ENCODE measurements at regions not wholly inside any gene's neighbourhood (a gene's known extent, or its start where the extent isn't known, plus 50 kb on each side); places are given as distances from the start of the nearest gene placed in this dataset.
A peak's percentile ranks its signal among the peaks of the same experiment; 100 is the strongest.

- no peak overlapping the region for H4K91ac ChIP-seq (ENCODE audit: low read depth, low read length)
- H3K4me1 ChIP-seq (ENCODE audit: control insufficient read depth in 1 of 2, insufficient read depth in 2 of 2, low read length in 2 of 2): peaks cover 0 to 3% of the 10 kb centered on the region in 2 experiments
- no peaks in the 10 kb centered on the region for H3K27me3 ChIP-seq (ENCODE audit: insufficient read depth, low read length)
- no peak overlapping the region for H4K8ac ChIP-seq (ENCODE audit: low read depth, low read length)
- no peaks in the 10 kb centered on the region for H3K79me2 ChIP-seq (ENCODE audit: control insufficient read depth, insufficient read depth, low read length, poor library complexity)
- no peak overlapping the region for H2BK5ac ChIP-seq (ENCODE audit: low read depth, low read length, poor library complexity)
- H3K36me3 ChIP-seq (ENCODE audit: control insufficient read depth in 1 of 2, insufficient read depth in 2 of 2, low read length in 2 of 2): no peaks in the 10 kb centered on the region
- DNase-seq: peak; percentile 50 to 87
- no peak overlapping the region for H3K18ac ChIP-seq (ENCODE audit: low read length)
- H2AFZ ChIP-seq (ENCODE audit: insufficient read depth, low read length, poor library complexity): no peak overlapping the region
- H3K4me2 ChIP-seq (ENCODE audit: low read length): no peak overlapping the region
- no peak overlapping the region for H4K12ac ChIP-seq (ENCODE audit: low read depth, low read length)
- no peak overlapping the region for H3K14ac ChIP-seq (ENCODE audit: low read length)
- H3K9me3 ChIP-seq (ENCODE audit: insufficient read depth, low read depth, low read length): no peaks in the 10 kb centered on the region
- peak overlapping the region; percentile 26 for H2BK12ac ChIP-seq (ENCODE audit: low read length)
- H2AK5ac ChIP-seq (ENCODE audit: low read length): no peak overlapping the region
- no peak overlapping the region for H3K4ac ChIP-seq (ENCODE audit: low read depth, low read length)
- no peaks in the 10 kb centered on the region for H3K79me1 ChIP-seq (ENCODE audit: low read length)
- H2BK120ac ChIP-seq (ENCODE audit: insufficient read depth, low read length, poor library complexity): peak overlapping the region; percentile 18
- H3K27ac ChIP-seq (ENCODE audit: low read depth, low read length): no peak overlapping the region
- no peak overlapping the region for H3K23ac ChIP-seq (ENCODE audit: low read length)
- H3K4me3 ChIP-seq (ENCODE audit: low read depth, low read length): no peak overlapping the region
- no CpG with 5 or more reads among the region's 2 CpGs for WGBS (ENCODE audit: extremely low coverage, insufficient coverage, insufficient read length)
- H3K9ac ChIP-seq (ENCODE audit: low read length): no peak overlapping the region
Observed at GRCh38 chr1:83086346-83086745, 912.6 kb downstream of the TTLL7 start.

GRCh38 chr1:83083589-83084224, 915.2 kb downstream of the TTLL7 start:
- no peak for DNase-seq
- no CpG with 5 or more reads among the region's 2 CpGs for WGBS (ENCODE audit: extremely low coverage, insufficient coverage, insufficient read length)
- no peaks in the 10 kb centered on the region for H3K9me3 ChIP-seq (ENCODE audit: insufficient read depth, low read depth, low read length)
- no peak overlapping the region for H2BK5ac ChIP-seq (ENCODE audit: low read depth, low read length, poor library complexity)
- H3K27ac ChIP-seq (ENCODE audit: low read depth, low read length): no peak overlapping the region
- H2AK5ac ChIP-seq (ENCODE audit: low read length): no peak overlapping the region
- H2BK120ac ChIP-seq (ENCODE audit: insufficient read depth, low read length, poor library complexity): no peak overlapping the region
- no peak overlapping the region for H3K14ac ChIP-seq (ENCODE audit: low read length)
- H3K4me2 ChIP-seq (ENCODE audit: low read length): no peak overlapping the region
- no peak overlapping the region for H3K9ac ChIP-seq (ENCODE audit: low read length)
- no peak overlapping the region for H3K18ac ChIP-seq (ENCODE audit: low read length)
- no peaks in the 10 kb centered on the region for H3K79me1 ChIP-seq (ENCODE audit: low read length)
- H3K79me2 ChIP-seq (ENCODE audit: control insufficient read depth, insufficient read depth, low read length, poor library complexity): no peaks in the 10 kb centered on the region
- H4K8ac ChIP-seq (ENCODE audit: low read depth, low read length): no peak overlapping the region
- H3K4me1 ChIP-seq (ENCODE audit: control insufficient read depth in 1 of 2, insufficient read depth in 2 of 2, low read length in 2 of 2): peaks cover 0 to 3% of the 10 kb centered on the region in 2 experiments
- no peak overlapping the region for H3K23ac ChIP-seq (ENCODE audit: low read length)
- H3K27me3 ChIP-seq (ENCODE audit: insufficient read depth, low read length): no peaks in the 10 kb centered on the region
- no peak overlapping the region for H2BK12ac ChIP-seq (ENCODE audit: low read length)
- H3K4ac ChIP-seq (ENCODE audit: low read depth, low read length): no peak overlapping the region
- H4K91ac ChIP-seq (ENCODE audit: low read depth, low read length): no peak overlapping the region
- H2AFZ ChIP-seq (ENCODE audit: insufficient read depth, low read length, poor library complexity): no peak overlapping the region
- H3K36me3 ChIP-seq (ENCODE audit: control insufficient read depth in 1 of 2, insufficient read depth in 2 of 2, low read length in 2 of 2): no peaks in the 10 kb centered on the region
- H4K12ac ChIP-seq (ENCODE audit: low read depth, low read length): no peak overlapping the region
- no peak overlapping the region for H3K4me3 ChIP-seq (ENCODE audit: low read depth, low read length)

DNA sequence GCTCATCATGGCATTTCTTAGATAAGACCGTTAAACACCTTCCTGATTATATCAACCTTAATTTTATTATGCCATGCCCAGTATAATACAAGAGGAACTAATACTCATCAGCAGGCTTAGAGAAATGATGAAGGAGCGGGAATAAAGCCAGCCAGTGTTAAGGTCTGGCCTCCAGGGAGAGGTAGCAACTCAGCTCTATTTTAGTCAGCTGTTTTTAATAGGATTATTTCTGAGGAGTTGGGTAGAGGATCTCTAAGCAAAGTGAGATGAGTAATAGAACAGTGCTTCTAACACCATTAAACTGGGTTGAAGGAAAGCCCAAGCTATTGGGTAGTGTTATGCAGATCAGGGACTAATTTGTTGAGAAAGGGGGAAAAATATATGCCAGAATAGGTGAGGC, 921.5 kb downstream of the TTLL7 start:
- no peaks in the 10 kb centered on the region for H3K4me1 ChIP-seq (ENCODE audit: control insufficient read depth in 1 of 2, insufficient read depth in 2 of 2, low read length in 2 of 2)
- no peak overlapping the region for H3K4me3 ChIP-seq (ENCODE audit: low read depth, low read length)
- no peak overlapping the region for H2AK5ac ChIP-seq (ENCODE audit: low read length)
- H3K9ac ChIP-seq (ENCODE audit: low read length): no peak overlapping the region
- H3K4ac ChIP-seq (ENCODE audit: low read depth, low read length): no peak overlapping the region
- H4K8ac ChIP-seq (ENCODE audit: low read depth, low read length): no peak overlapping the region
- H3K79me2 ChIP-seq (ENCODE audit: control insufficient read depth, insufficient read depth, low read length, poor library complexity): no peaks in the 10 kb centered on the region
- H3K36me3 ChIP-seq (ENCODE audit: control insufficient read depth in 1 of 2, insufficient read depth in 2 of 2, low read length in 2 of 2): no peaks in the 10 kb centered on the region
- no CpG with 5 or more reads among the region's 2 CpGs for WGBS (ENCODE audit: extremely low coverage, insufficient coverage, insufficient read length)
- H4K91ac ChIP-seq (ENCODE audit: low read depth, low read length): no peak overlapping the region
- H3K23ac ChIP-seq (ENCODE audit: low read length): no peak overlapping the region
- no peak overlapping the region for H2AFZ ChIP-seq (ENCODE audit: insufficient read depth, low read length, poor library complexity)
- no peak overlapping the region for H4K12ac ChIP-seq (ENCODE audit: low read depth, low read length)
- no peak overlapping the region for H3K4me2 ChIP-seq (ENCODE audit: low read length)
- H2BK5ac ChIP-seq (ENCODE audit: low read depth, low read length, poor library complexity): no peak overlapping the region
- no peak for DNase-seq
- H3K27me3 ChIP-seq (ENCODE audit: insufficient read depth, low read length): no peaks in the 10 kb centered on the region
- H2BK120ac ChIP-seq (ENCODE audit: insufficient read depth, low read length, poor library complexity): no peak overlapping the region
- H3K79me1 ChIP-seq (ENCODE audit: low read length): no peaks in the 10 kb centered on the region
- H3K18ac ChIP-seq (ENCODE audit: low read length): no peak overlapping the region
- no peak overlapping the region for H3K27ac ChIP-seq (ENCODE audit: low read depth, low read length)
- no peak overlapping the region for H2BK12ac ChIP-seq (ENCODE audit: low read length)
- H3K9me3 ChIP-seq (ENCODE audit: insufficient read depth, low read depth, low read length): no peaks in the 10 kb centered on the region
- no peak overlapping the region for H3K14ac ChIP-seq (ENCODE audit: low read length)

GRCh38 chr1:83075107-83075506, 923.8 kb downstream of the TTLL7 start:
- no peak overlapping the region for H2BK120ac ChIP-seq (ENCODE audit: insufficient read depth, low read length, poor library complexity)
- no peak overlapping the region for H4K8ac ChIP-seq (ENCODE audit: low read depth, low read length)
- no peaks in the 10 kb centered on the region for H3K9me3 ChIP-seq (ENCODE audit: insufficient read depth, low read depth, low read length)
- H3K79me1 ChIP-seq (ENCODE audit: low read length): no peaks in the 10 kb centered on the region
- H3K27me3 ChIP-seq (ENCODE audit: insufficient read depth, low read length): no peaks in the 10 kb centered on the region
- no peak overlapping the region for H2BK5ac ChIP-seq (ENCODE audit: low read depth, low read length, poor library complexity)
- no peak overlapping the region for H3K4me3 ChIP-seq (ENCODE audit: low read depth, low read length)
- no peak overlapping the region for H2AK5ac ChIP-seq (ENCODE audit: low read length)
- H3K79me2 ChIP-seq (ENCODE audit: control insufficient read depth, insufficient read depth, low read length, poor library complexity): no peaks in the 10 kb centered on the region
- H3K23ac ChIP-seq (ENCODE audit: low read length): no peak overlapping the region
- H4K12ac ChIP-seq (ENCODE audit: low read depth, low read length): no peak overlapping the region
- H3K4me1 ChIP-seq (ENCODE audit: control insufficient read depth in 1 of 2, insufficient read depth in 2 of 2, low read length in 2 of 2): no peaks in the 10 kb centered on the region
- H4K91ac ChIP-seq (ENCODE audit: low read depth, low read length): no peak overlapping the region
- no peak overlapping the region for H2BK12ac ChIP-seq (ENCODE audit: low read length)
- no peak overlapping the region for H3K4me2 ChIP-seq (ENCODE audit: low read length)
- no peak overlapping the region for H3K9ac ChIP-seq (ENCODE audit: low read length)
- no peak overlapping the region for H3K27ac ChIP-seq (ENCODE audit: low read depth, low read length)
- DNase-seq: no peak
- H3K36me3 ChIP-seq (ENCODE audit: control insufficient read depth in 1 of 2, insufficient read depth in 2 of 2, low read length in 2 of 2): no peaks in the 10 kb centered on the region
- H2AFZ ChIP-seq (ENCODE audit: insufficient read depth, low read length, poor library complexity): no peak overlapping the region
- no peak overlapping the region for H3K14ac ChIP-seq (ENCODE audit: low read length)
- no peak overlapping the region for H3K4ac ChIP-seq (ENCODE audit: low read depth, low read length)
- no peak overlapping the region for H3K18ac ChIP-seq (ENCODE audit: low read length)
- no CpG with 5 or more reads among the region's 1 CpG for WGBS (ENCODE audit: extremely low coverage, insufficient coverage, insufficient read length)
